ENCODE measurements at regions not wholly inside any gene's neighbourhood (a gene's known extent, or its start where the extent isn't known, plus 50 kb on each side); places are given as distances from the start of the nearest gene placed in this dataset.

- TF ChIP-seq POLR2A (IDR thresholded peaks at IDR 0.05; ENCODE audit: low read depth, low read length) (no peak), POLR2AphosphoS5 (IDR thresholded peaks at IDR 0.05; ENCODE audit: low read depth, low read length) (no peak)
Measured at GRCh38 chr11:29280452-29280851, 736.4 kb downstream of the KCNA4 start.
